ENCODE measurements at regions not wholly inside any gene's neighbourhood (a gene's known extent, or its start where the extent isn't known, plus 50 kb on each side); places are given as distances from the start of the nearest gene placed in this dataset.

DNA sequence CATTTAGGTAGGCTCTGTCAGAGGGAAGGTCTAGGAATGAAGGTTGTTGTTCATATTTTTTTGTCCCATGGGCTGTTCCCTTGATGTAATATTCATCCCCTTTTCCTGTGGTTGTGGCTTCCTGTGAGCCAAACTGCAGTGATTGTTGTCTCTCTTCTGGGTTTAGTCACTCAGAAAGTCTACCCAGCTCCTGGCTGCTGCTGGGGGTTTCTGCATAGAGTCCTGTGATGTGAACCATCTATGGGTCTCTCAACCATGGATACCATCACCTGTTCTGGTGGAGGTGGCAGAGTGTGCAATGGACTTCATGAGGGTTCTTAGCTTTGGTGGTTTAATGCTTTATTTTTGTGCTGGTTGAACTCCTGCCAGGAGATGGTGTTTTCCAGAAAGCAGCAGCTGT, 122.8 kb downstream of the ZC4H2 start:
- H3K4me3 ChIP-seq (ENCODE audit: low read depth, low read length): no peak overlapping the region
- TF ChIP-seq, protein P1, sequence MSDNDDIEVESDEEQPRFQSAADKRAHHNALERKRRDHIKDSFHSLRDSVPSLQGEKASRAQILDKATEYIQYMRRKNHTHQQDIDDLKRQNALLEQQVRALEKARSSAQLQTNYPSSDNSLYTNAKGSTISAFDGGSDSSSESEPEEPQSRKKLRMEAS (IDR thresholded peaks at IDR 0.05; ENCODE audit: low read depth, low read length): no peak
- TF ChIP-seq MYC (IDR thresholded peaks at IDR 0.05; ENCODE audit: low read depth, low read length) (no peak), POLR2A (IDR thresholded peaks at IDR 0.05; ENCODE audit: extremely low read depth, insufficient read length) (no peak)
- no peak for DNase-seq (ENCODE audit: low read depth)

DNA sequence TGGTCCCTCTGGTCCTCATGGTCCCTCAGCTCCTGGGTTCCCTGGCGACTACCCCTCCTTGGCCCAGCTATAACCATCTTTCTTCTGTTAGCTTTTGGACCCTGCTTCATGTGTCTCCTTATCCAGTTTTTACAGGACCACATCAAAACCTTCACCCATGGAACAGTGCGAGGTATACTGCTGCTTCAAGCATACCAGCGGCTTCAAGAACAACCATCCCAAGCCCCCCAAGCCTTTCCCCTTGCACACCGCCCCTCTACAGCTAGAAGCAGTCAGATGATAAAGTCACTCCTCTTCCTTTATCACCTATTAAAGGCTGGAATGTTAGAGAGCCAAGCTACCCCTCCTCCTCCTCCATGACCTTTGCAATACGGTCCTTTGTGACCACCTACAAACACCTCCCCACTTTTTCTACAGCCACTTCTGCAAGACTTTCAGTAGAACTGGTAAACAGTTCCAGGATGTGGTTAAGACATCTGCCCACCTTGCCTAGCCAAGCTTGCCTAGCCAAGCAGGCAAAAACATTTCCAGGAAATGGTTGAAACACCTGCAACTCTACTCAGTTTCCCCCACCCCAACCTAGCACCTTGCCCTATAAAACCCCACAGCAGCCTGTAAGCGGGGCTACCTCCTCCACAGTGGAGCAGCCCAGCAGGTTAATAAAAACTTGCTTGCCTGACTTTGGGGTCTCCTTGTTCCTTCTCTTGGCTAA, 125.7 kb downstream of the ZC4H2 start:
- TF ChIP-seq, protein P1 (IDR thresholded peaks at IDR 0.05; ENCODE audit: low read depth, low read length): no peak
- no peak for TF ChIP-seq POLR2A (IDR thresholded peaks at IDR 0.05; ENCODE audit: extremely low read depth, insufficient read length)
- no peak for TF ChIP-seq MYC (IDR thresholded peaks at IDR 0.05; ENCODE audit: low read depth, low read length)
- TF ChIP-seq, protein P2, sequence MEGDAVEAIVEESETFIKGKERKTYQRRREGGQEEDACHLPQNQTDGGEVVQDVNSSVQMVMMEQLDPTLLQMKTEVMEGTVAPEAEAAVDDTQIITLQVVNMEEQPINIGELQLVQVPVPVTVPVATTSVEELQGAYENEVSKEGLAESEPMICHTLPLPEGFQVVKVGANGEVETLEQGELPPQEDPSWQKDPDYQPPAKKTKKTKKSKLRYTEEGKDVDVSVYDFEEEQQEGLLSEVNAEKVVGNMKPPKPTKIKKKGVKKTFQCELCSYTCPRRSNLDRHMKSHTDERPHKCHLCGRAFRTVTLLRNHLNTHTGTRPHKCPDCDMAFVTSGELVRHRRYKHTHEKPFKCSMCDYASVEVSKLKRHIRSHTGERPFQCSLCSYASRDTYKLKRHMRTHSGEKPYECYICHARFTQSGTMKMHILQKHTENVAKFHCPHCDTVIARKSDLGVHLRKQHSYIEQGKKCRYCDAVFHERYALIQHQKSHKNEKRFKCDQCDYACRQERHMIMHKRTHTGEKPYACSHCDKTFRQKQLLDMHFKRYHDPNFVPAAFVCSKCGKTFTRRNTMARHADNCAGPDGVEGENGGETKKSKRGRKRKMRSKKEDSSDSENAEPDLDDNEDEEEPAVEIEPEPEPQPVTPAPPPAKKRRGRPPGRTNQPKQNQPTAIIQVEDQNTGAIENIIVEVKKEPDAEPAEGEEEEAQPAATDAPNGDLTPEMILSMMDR (IDR thresholded peaks at IDR 0.05; ENCODE audit: low read depth, low read length): no peak
- DNase-seq (ENCODE audit: low read depth): no peak
- H3K4me3 ChIP-seq (ENCODE audit: low read depth, low read length): no peak overlapping the region

DNA sequence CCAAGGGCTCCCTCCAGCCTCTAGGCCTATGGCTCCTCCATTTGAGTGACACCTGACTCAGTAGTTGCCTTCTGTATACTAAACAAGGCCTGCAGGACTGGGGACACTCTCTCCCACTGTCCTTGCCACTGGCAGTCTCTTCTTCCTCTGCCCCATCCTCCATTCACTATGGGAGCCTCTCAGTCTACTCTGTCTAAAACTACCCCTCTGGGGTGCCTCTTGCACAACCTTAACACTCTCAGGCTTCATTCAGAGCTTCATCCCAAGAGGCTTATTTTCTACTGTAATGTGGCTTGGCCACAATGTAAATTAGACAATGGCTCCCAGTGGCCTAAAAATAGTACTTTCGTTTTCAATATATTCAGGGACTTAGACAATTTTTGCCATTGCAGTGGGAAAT, 133.0 kb downstream of the ZC4H2 start:
- no peak overlapping the region for H3K4me3 ChIP-seq (ENCODE audit: low read depth, low read length)
- DNase-seq (ENCODE audit: low read depth): peak; percentile 3
- TF ChIP-seq, protein P2 (IDR thresholded peaks at IDR 0.05; ENCODE audit: low read depth, low read length): no peak
- TF ChIP-seq MYC (IDR thresholded peaks at IDR 0.05; ENCODE audit: low read depth, low read length) (no peak), POLR2A (IDR thresholded peaks at IDR 0.05; ENCODE audit: extremely low read depth, insufficient read length) (no peak)
- TF ChIP-seq, protein P1 (IDR thresholded peaks at IDR 0.05; ENCODE audit: low read depth, low read length): no peak

DNA sequence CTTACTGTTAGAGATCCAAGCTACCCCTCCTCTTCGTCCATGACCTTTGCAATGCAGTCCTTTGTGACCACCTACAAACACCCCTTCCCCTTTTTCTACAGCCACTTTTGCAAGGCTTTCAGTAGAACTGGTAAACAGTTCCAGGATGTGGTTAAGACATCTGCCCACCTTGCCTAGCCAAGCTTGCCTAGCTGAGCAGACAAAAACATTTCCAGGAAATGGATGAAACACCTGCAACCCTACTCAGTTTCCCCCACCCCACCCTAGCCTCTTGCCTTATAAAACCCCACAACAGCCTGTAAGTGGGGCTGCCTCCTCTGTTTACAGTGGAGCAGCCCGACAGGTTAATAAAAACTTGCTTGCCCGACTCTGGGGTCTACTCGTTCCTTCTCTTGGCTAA, 133.8 kb downstream of the ZC4H2 start:
- DNase-seq (ENCODE audit: low read depth): no peak
- TF ChIP-seq, protein P1 (IDR thresholded peaks at IDR 0.05; ENCODE audit: low read depth, low read length): no peak
- TF ChIP-seq POLR2A (IDR thresholded peaks at IDR 0.05; ENCODE audit: extremely low read depth, insufficient read length) (no peak), MYC (IDR thresholded peaks at IDR 0.05; ENCODE audit: low read depth, low read length) (no peak)
- TF ChIP-seq, protein P2 (IDR thresholded peaks at IDR 0.05; ENCODE audit: low read depth, low read length): no peak
- H3K4me3 ChIP-seq (ENCODE audit: low read depth, low read length): no peak overlapping the region

DNA sequence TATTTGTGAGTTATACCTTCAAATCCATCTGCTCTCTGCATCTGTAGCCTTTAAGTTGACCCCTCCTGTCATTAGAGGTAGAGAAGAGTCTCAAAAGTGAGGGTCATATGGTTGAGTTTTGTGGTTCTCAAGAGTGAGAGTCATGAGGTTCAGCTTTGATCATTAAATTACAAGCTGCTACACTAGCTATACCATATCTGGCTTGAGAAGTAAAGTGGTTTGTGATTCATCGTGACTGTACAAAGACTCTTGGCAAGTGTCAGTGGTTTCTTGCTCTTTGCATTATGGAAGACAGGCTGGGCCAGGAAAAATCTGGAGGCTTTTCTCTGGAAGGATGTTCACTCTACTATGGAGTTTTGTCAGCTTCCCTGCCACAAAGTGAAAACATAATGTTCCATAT, 170.6 kb downstream of the ZC4H2 start:
- DNase-seq (ENCODE audit: low read depth): no peak
- TF ChIP-seq MYC (IDR thresholded peaks at IDR 0.05; ENCODE audit: low read depth, low read length): no peak
- TF ChIP-seq, protein P2 (IDR thresholded peaks at IDR 0.05; ENCODE audit: low read depth, low read length): no peak
- TF ChIP-seq, protein P1 (IDR thresholded peaks at IDR 0.05; ENCODE audit: low read depth, low read length): no peak
- no peak for TF ChIP-seq POLR2A (IDR thresholded peaks at IDR 0.05; ENCODE audit: extremely low read depth, insufficient read length)
- no peak overlapping the region for H3K4me3 ChIP-seq (ENCODE audit: low read depth, low read length)

DNA sequence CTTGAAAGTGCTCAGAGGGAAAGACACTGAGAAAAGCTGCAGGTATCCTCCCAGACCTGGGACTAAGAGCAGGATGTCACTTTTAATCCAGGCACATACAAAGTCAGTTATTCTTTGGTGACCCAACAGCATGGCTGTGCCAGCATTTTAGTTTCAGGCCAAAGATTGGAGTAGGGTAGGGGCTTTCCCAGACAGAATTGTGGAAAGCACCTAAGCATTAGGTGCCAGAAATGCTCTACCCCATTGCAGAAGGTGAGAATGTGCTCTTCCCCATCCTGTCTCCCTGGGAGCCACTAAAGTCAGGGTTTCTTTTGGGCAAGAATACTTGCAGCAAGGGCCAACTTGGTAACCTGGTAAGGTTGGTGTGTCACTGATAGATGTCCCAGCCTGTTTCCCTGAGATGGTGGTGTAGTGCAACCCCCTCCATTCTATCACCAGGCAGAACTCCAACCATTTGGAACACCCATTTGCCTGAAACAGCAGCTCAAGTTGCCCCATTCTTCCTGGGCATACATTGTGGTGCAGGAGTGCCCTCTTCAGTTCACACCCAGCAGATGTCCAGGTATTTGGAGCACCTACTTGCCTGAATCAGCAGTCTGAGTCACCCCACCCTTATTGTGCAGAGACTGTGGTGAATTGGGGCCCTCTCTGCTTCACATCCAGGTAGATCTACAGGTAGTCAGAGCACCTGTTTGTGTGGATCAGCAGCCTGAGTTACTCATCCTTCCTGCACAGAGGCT, 183.5 kb downstream of the ZC4H2 start:
- DNase-seq (ENCODE audit: low read depth): peak; percentile 3
- H3K4me3 ChIP-seq (ENCODE audit: low read depth, low read length): no peak overlapping the region
- TF ChIP-seq, protein P1 (IDR thresholded peaks at IDR 0.05; ENCODE audit: low read depth, low read length): no peak
- TF ChIP-seq MYC (IDR thresholded peaks at IDR 0.05; ENCODE audit: low read depth, low read length) (no peak), POLR2A (IDR thresholded peaks at IDR 0.05; ENCODE audit: extremely low read depth, insufficient read length) (no peak)
- TF ChIP-seq, protein P2 (IDR thresholded peaks at IDR 0.05; ENCODE audit: low read depth, low read length): no peak

Data from NB4 (cell line).